ENCODE measurements at regions not wholly inside any gene's neighbourhood (a gene's known extent, or its start where the extent isn't known, plus 50 kb on each side); places are given as distances from the start of the nearest gene placed in this dataset.

- TF ChIP-seq CTCF (IDR thresholded peaks at IDR 0.05; ENCODE audit: insufficient read depth, low read length, poor library complexity, severe bottlenecking) (no peak), EZH2phosphoT487 (conservative IDR thresholded peaks at IDR 0.05; ENCODE audit: low read length) (no peak)
These were observed 592.8 kb upstream of the GBE1 start for GRCh38 chr3:82354228-82354627.

Data from SU-DHL-6 (cell line).